ENCODE measurements at regions not wholly inside any gene's neighbourhood (a gene's known extent, or its start where the extent isn't known, plus 50 kb on each side); places are given as distances from the start of the nearest gene placed in this dataset.
"Not testable (repeated sequence)": the region's sequence is repeated elsewhere in the genome, so short reads cannot be mapped to it uniquely, and the experiment has no call there.

DNA sequence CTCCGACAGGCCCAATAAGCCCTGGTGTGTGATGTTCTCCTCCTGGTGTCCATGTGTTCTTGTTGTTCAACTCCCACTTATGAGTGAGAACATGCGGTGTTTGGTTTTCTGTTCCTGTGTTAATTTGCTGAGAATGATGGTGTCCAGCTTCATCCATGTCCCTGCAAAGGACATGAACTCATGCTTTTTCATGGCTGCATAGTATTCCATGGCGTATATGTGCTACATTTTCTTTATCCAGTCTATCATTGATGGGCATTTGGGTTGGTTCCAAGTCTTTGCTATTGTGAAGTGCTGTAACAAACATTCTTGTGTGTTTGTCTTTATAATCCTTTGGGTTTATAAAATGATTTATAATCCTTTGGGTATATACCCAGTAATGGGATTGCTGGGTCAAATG, 142.1 kb upstream of the DPP10 start:
- H3K4me3 Mint-ChIP-seq; H3K4me1 Mint-ChIP-seq; ATAC-seq (replicated peaks; ENCODE audit: extremely low read depth, poor library complexity, severe bottlenecking); H3K27ac Mint-ChIP-seq (ENCODE audit: low read depth); H3K36me3 Mint-ChIP-seq (ENCODE audit: insufficient read depth); DNase-seq (ENCODE audit: low spot score in 2 of 2): not testable (repeated sequence)
- H3K9me3 Mint-ChIP-seq = peaks cover 21% of the 10 kb centered on the region
- H3K27me3 Mint-ChIP-seq = peaks cover 21% of the 10 kb centered on the region

DNA sequence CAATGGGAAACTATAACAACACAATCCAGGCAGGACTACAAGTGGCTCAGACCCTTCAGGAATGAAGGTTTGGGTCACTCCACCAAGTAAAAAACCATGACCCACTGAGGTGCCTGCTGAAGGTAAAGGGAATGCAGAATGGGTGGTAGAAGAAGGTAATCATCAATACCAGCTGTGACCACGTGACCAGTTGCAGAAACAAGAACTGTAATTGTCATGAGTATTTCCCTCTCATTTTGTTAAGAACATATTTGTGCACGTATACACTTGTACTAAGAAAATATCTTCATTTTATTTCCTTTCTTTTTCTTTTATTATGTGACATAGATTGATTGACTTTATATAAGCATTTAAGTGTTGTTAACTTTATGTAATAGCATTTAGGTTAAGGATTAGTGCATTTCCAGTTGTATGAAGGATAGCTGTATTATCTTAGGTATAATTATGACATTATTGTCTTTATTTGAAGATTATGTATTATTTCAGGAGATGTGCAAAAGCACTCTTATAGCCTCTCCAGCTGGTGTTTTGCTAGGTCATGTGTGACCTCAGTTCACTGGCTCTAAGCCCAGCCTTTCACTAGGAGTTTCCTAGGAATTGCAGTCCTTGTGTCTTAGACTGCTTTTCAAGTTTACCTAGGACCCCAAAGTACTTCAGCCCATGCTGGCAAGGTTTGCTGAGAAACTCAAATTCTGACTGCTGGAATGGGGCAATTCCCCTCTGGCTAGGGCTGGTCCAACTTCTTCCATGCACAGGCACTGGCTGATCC, 125.7 kb upstream of the DPP10 start:
- H3K4me3 Mint-ChIP-seq = no peak overlapping the region
- no peak overlapping the region for H3K27ac Mint-ChIP-seq (ENCODE audit: low read depth)

GRCh38 chr2:114330594-114330993, 111.8 kb upstream of the DPP10 start:
- no peaks in the 10 kb centered on the region for H3K36me3 Mint-ChIP-seq (ENCODE audit: insufficient read depth)
- no peak overlapping the region for H3K27ac Mint-ChIP-seq (ENCODE audit: low read depth)
- no peaks in the 10 kb centered on the region for H3K9me3 Mint-ChIP-seq
- no peak overlapping the region for H3K4me3 Mint-ChIP-seq
- DNase-seq (ENCODE audit: low spot score in 2 of 2) (no peak), ATAC-seq (replicated peaks; ENCODE audit: extremely low read depth, poor library complexity, severe bottlenecking) (no peak)
- H3K4me1 Mint-ChIP-seq = no peaks in the 10 kb centered on the region
- H3K27me3 Mint-ChIP-seq = peaks cover 13% of the 10 kb centered on the region

More for the DNA sequence above, 125.7 kb upstream of the DPP10 start:
- no peak for DNase-seq (ENCODE audit: low spot score in 2 of 2)
- Mint-ChIP-seq H3K9me3 (no peaks in the 10 kb centered on the region), H3K4me1 (no peaks in the 10 kb centered on the region), H3K36me3 (ENCODE audit: insufficient read depth) (no peaks in the 10 kb centered on the region), H3K27me3 (peaks cover 8% of the 10 kb centered on the region)
- ATAC-seq (replicated peaks; ENCODE audit: extremely low read depth, poor library complexity, severe bottlenecking) = no peak

DNA sequence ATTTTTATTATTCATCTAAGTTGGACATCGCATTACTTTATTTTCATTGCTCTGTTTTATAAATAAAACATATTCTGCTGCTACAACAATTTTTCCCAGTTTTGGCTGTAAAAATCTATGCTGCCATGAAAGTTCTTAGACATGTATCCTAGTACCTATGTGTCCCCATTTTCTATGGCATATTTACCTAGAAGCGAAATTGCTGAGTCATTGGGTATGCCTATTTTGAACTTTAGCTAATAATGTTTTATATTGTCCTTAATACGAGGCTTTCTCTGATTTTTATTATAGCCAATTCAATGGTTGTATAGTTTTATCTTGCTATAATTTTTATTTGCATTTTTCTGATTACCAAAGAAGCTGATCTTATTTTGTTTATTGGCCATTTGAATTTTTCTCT, 110.5 kb upstream of the DPP10 start:
- no peak for ATAC-seq (replicated peaks; ENCODE audit: extremely low read depth, poor library complexity, severe bottlenecking)
- Mint-ChIP-seq H3K36me3 (ENCODE audit: insufficient read depth) (no peaks in the 10 kb centered on the region), H3K27ac (ENCODE audit: low read depth) (no peak overlapping the region), H3K4me1 (no peaks in the 10 kb centered on the region), H3K9me3 (no peaks in the 10 kb centered on the region), H3K4me3 (no peak overlapping the region), H3K27me3 (peaks cover 13% of the 10 kb centered on the region)
- DNase-seq (ENCODE audit: low spot score in 2 of 2) = no peak

DNA sequence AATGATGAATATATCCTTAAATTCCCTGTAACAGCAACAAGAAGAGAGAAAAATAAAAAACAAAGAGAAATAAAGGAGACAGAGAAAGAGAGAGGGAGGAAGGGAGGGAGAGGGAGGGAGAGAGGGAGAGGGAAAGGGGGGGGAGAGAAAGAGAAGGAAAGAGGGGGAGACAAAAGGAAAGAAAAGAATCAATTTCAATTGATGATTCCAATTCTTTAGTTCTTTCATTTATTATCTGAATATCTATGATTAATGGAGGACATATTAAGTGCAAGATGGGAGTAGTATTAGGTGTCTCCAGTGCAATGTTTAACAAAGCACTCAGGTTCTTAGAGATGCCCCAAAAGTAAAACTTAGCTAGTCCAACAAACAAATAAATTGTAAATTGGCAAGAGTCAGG, 97.2 kb upstream of the DPP10 start:
- H3K4me3 Mint-ChIP-seq = no peak overlapping the region
- H3K4me1 Mint-ChIP-seq = no peaks in the 10 kb centered on the region
- DNase-seq (ENCODE audit: low spot score in 2 of 2) (no peak), ATAC-seq (replicated peaks; ENCODE audit: extremely low read depth, poor library complexity, severe bottlenecking) (no peak)
- no peak overlapping the region for H3K27ac Mint-ChIP-seq (ENCODE audit: low read depth)
- H3K9me3 Mint-ChIP-seq = no peaks in the 10 kb centered on the region
- no peaks in the 10 kb centered on the region for H3K27me3 Mint-ChIP-seq
- H3K36me3 Mint-ChIP-seq (ENCODE audit: insufficient read depth) = no peaks in the 10 kb centered on the region

GRCh38 chr2:114346658-114347057, 95.8 kb upstream of the DPP10 start:
- Mint-ChIP-seq H3K4me3 (no peak overlapping the region), H3K4me1 (no peaks in the 10 kb centered on the region), H3K27me3 (no peaks in the 10 kb centered on the region), H3K36me3 (ENCODE audit: insufficient read depth) (no peaks in the 10 kb centered on the region), H3K27ac (ENCODE audit: low read depth) (no peak overlapping the region), H3K9me3 (no peaks in the 10 kb centered on the region)
- no peak for ATAC-seq (replicated peaks; ENCODE audit: extremely low read depth, poor library complexity, severe bottlenecking)
- DNase-seq (ENCODE audit: low spot score in 2 of 2) = no peak

- no peaks in the 10 kb centered on the region for H3K36me3 Mint-ChIP-seq (ENCODE audit: insufficient read depth)
- DNase-seq (ENCODE audit: low spot score in 2 of 2) (no peak), ATAC-seq (replicated peaks; ENCODE audit: extremely low read depth, poor library complexity, severe bottlenecking) (no peak)
- H3K9me3 Mint-ChIP-seq = no peaks in the 10 kb centered on the region
- H3K27ac Mint-ChIP-seq (ENCODE audit: low read depth) = no peak overlapping the region
- no peaks in the 10 kb centered on the region for H3K4me1 Mint-ChIP-seq
- H3K27me3 Mint-ChIP-seq = no peaks in the 10 kb centered on the region
- no peak overlapping the region for H3K4me3 Mint-ChIP-seq
Observed at GRCh38 chr2:114350186-114350725, 92.2 kb upstream of the DPP10 start.

DNA sequence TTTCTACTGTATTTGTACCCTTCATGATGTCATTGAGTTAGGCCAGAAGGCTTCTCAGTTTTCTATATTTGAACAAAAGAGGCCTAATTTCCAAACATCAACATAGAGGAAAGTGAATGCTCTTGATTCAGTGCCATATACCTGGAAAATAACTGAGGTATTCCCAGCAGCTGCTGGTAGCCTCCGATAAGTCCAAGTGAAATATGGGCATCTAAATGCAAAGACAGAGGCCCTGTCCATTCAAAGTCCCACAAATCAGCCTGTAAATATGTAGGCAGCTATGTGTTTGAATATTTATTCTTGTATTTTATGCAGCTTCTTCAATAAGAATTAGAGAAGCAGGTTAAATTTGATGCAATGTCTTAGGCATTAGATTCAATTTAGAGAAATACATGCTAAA, 89.5 kb upstream of the DPP10 start:
- DNase-seq (ENCODE audit: low spot score in 2 of 2) (no peak), ATAC-seq (replicated peaks; ENCODE audit: extremely low read depth, poor library complexity, severe bottlenecking) (no peak)
- Mint-ChIP-seq H3K36me3 (ENCODE audit: insufficient read depth) (no peaks in the 10 kb centered on the region), H3K9me3 (no peaks in the 10 kb centered on the region), H3K4me1 (no peaks in the 10 kb centered on the region), H3K4me3 (no peak overlapping the region), H3K27ac (ENCODE audit: low read depth) (no peak overlapping the region), H3K27me3 (no peaks in the 10 kb centered on the region)

DNA sequence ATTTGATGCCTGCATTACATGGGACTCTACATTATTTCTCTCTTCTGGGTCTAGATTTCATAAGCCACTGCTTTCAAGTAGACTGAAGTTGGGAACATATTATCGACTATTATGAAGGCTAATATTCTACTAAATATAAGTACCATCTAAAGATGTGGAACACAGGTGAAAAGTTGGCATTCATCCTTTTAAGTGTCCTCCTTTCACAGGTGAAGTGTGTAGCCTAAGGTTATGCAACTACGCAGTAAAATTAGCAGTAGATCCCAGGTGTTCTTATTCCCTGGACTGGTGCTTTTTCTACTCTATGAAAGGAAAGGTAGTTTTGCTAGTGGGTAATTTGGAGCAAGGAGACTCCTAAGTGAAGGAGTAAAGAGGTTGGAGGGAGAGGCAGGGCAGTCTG, 88.2 kb upstream of the DPP10 start:
- Mint-ChIP-seq H3K36me3 (ENCODE audit: insufficient read depth) (no peaks in the 10 kb centered on the region), H3K27ac (ENCODE audit: low read depth) (no peak overlapping the region), H3K4me3 (no peak overlapping the region), H3K4me1 (no peaks in the 10 kb centered on the region), H3K9me3 (no peaks in the 10 kb centered on the region), H3K27me3 (no peaks in the 10 kb centered on the region)
- no peak for DNase-seq (ENCODE audit: low spot score in 2 of 2)
- no peak for ATAC-seq (replicated peaks; ENCODE audit: extremely low read depth, poor library complexity, severe bottlenecking)

GRCh38 chr2:114368705-114369104, 73.7 kb upstream of the DPP10 start:
- Mint-ChIP-seq H3K9me3 (peaks cover 24% of the 10 kb centered on the region), H3K27me3 (no peaks in the 10 kb centered on the region), H3K27ac (ENCODE audit: low read depth) (no peak overlapping the region), H3K36me3 (ENCODE audit: insufficient read depth) (no peaks in the 10 kb centered on the region), H3K4me3 (no peak overlapping the region), H3K4me1 (no peaks in the 10 kb centered on the region)
- DNase-seq (ENCODE audit: low spot score in 2 of 2) (no peak), ATAC-seq (replicated peaks; ENCODE audit: extremely low read depth, poor library complexity, severe bottlenecking) (no peak)

DNA sequence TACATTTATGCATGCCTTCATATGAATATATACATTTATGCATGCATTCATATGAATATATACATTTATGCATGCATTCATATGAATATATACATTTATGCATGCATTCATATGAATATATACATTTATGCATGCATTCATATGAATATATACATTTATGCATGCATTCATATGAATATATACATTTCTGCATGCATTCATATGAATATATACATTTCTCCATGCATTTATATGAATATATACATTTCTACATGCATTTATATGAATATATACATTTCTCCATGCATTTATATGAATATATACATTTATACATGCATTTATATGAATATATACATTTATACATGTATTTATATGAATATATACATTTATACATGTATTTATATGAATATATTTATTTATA, 70.7 kb upstream of the DPP10 start:
- not testable (repeated sequence) for H3K4me1 Mint-ChIP-seq; ATAC-seq (replicated peaks; ENCODE audit: extremely low read depth, poor library complexity, severe bottlenecking); H3K4me3 Mint-ChIP-seq; DNase-seq (ENCODE audit: low spot score in 2 of 2); H3K27me3 Mint-ChIP-seq; H3K36me3 Mint-ChIP-seq (ENCODE audit: insufficient read depth); H3K27ac Mint-ChIP-seq (ENCODE audit: low read depth)
- peaks cover 32% of the 10 kb centered on the region for H3K9me3 Mint-ChIP-seq

- H3K36me3 Mint-ChIP-seq (ENCODE audit: insufficient read depth) = no peaks in the 10 kb centered on the region
- no peak overlapping the region for H3K27ac Mint-ChIP-seq (ENCODE audit: low read depth)
- no peaks in the 10 kb centered on the region for H3K4me1 Mint-ChIP-seq
- H3K9me3 Mint-ChIP-seq = peaks cover 32% of the 10 kb centered on the region
- no peak for DNase-seq (ENCODE audit: low spot score in 2 of 2)
- H3K4me3 Mint-ChIP-seq = no peak overlapping the region
- ATAC-seq (replicated peaks; ENCODE audit: extremely low read depth, poor library complexity, severe bottlenecking) = no peak
- H3K27me3 Mint-ChIP-seq = no peaks in the 10 kb centered on the region
Observed at GRCh38 chr2:114373591-114373990, 68.8 kb upstream of the DPP10 start.

DNA sequence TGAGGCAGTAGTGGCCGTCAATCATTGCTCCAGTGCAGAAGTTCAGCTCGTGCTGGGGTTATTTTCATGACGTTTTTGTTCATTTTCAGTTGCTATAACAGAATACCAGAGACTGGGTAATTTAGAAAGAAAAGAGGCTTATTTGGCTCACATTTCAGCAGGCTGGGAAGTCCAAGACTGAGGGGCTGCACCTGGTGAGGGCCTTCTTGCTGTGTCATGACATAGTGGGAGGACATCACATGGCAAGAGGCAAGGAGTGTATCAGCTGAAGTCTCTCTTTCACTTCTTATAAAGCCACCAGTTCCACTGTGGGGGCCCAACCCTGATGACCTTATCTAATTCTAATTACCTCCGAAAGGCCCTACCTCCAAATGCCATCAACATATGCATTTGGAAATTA, 58.0 kb upstream of the DPP10 start:
- ATAC-seq (replicated peaks; ENCODE audit: extremely low read depth, poor library complexity, severe bottlenecking) = no peak

More for the DNA sequence above, 58.0 kb upstream of the DPP10 start:
- Mint-ChIP-seq H3K27me3 (no peaks in the 10 kb centered on the region), H3K27ac (ENCODE audit: low read depth) (no peak overlapping the region), H3K9me3 (peaks cover 6% of the 10 kb centered on the region), H3K36me3 (ENCODE audit: insufficient read depth) (no peaks in the 10 kb centered on the region), H3K4me1 (no peaks in the 10 kb centered on the region), H3K4me3 (no peak overlapping the region)
- no peak for DNase-seq (ENCODE audit: low spot score in 2 of 2)
